Common myeloid progenitor, CD34-positive (primary cell): ENCODE measurements at regions not wholly inside any gene's neighbourhood (a gene's known extent, or its start where the extent isn't known, plus 50 kb on each side); places are given as distances from the start of the nearest gene placed in this dataset.

ENCODE experiments used
- CTCF ChIA-PET: fragments of 350-600 bp; sonication (Branson Sonifier 250); formaldehyde crosslinking; loops from one replicate; lab custom pipeline; 2021; ENCODE audit warnings: antibody characterized with exemption; lab: Charles Lee
- POLR2A ChIA-PET: fragments of 350-600 bp; sonication (Branson Sonifier 250); formaldehyde crosslinking; loops from one replicate; lab custom pipeline; 2021; ENCODE audit warnings: antibody characterized with exemption; lab: Charles Lee
- DNase-seq, 3 donors: peaks; one replicate each; pipeline versions ENCODE4 v3.0.0 to v3.0.0-alpha.2; 2013
- H3K27ac ChIP-seq, 2 experiments: 1 replicate in 1 of 2; 2 replicates in 1 of 2; pipeline ENCODE4 v1.7.0; 2013; ENCODE audit warnings: inconsistent platforms in 2 of 2, low read length in 2 of 2, mild to moderate bottlenecking in 2 of 2, low read depth in 1 of 2, moderate library complexity in 1 of 2; ENCODE audit not compliant: severe bottlenecking in 2 of 2, insufficient read depth in 1 of 2, poor library complexity in 1 of 2
- H3K27me3 ChIP-seq, 5 experiments: replicated peaks in 2 of 5; 1 replicate in 3 of 5; 2 replicates in 2 of 5; pipeline versions ENCODE4 v1.6.1 to v1.7.0; 2013; ENCODE audit warnings: low read length in 4 of 5, mild to moderate bottlenecking in 2 of 5, moderate library complexity in 2 of 5, inconsistent platforms in 1 of 5; ENCODE audit not compliant: insufficient read depth in 5 of 5, control insufficient read depth in 4 of 5
- H3K36me3 ChIP-seq, 4 experiments: 1 replicate in 2 of 4; 2 replicates in 2 of 4; pipeline versions ENCODE4 v1.6.1 to v1.7.0; 2013; ENCODE audit warnings: low read length in 3 of 4, control low read depth in 1 of 4, mild to moderate bottlenecking in 1 of 4; ENCODE audit not compliant: control insufficient read depth in 4 of 4, insufficient read depth in 4 of 4
- H3K4me1 ChIP-seq, 4 experiments: 1 replicate in 3 of 4; 2 replicates in 1 of 4; pipeline versions ENCODE4 v1.6.1 to v1.7.1; 2013; ENCODE audit warnings: low read length in 3 of 4, mild to moderate bottlenecking in 3 of 4, control low read depth in 1 of 4, inconsistent platforms in 1 of 4, moderate library complexity in 1 of 4; ENCODE audit not compliant: control insufficient read depth in 4 of 4, insufficient read depth in 4 of 4; ENCODE audit errors: control extremely low read depth in 1 of 4
- H3K4me3 ChIP-seq, 7 experiments: 1 replicate in 4 of 7; 2 replicates in 3 of 7; pipeline versions ENCODE4 v1.5.1 to v1.7.0; 2013; ENCODE audit warnings: mild to moderate bottlenecking in 7 of 7, low read length in 6 of 7, moderate library complexity in 6 of 7, inconsistent platforms in 2 of 7, low read depth in 2 of 7, control low read depth in 1 of 7; ENCODE audit not compliant: insufficient read depth in 4 of 7, control insufficient read depth in 1 of 7; ENCODE audit errors: extremely low read depth in 1 of 7
- H3K9me3 ChIP-seq, 5 experiments: 1 replicate in 4 of 5; 2 replicates in 1 of 5; pipeline versions ENCODE4 v1.6.1 to v1.7.1; 2013; ENCODE audit warnings: low read length in 4 of 5, mild to moderate bottlenecking in 2 of 5, inconsistent platforms in 1 of 5, low read depth in 1 of 5, moderate library complexity in 1 of 5; ENCODE audit not compliant: control insufficient read depth in 4 of 5, insufficient read depth in 2 of 5; ENCODE audit errors: control extremely low read depth in 1 of 5
- WGBS: methylation state at CpG from one replicate; pipeline ENCODE4 v1.1.5; 2013; ENCODE audit not compliant: insufficient coverage; 5-methylcytosine and 5-hydroxymethylcytosine counted together

DNA sequence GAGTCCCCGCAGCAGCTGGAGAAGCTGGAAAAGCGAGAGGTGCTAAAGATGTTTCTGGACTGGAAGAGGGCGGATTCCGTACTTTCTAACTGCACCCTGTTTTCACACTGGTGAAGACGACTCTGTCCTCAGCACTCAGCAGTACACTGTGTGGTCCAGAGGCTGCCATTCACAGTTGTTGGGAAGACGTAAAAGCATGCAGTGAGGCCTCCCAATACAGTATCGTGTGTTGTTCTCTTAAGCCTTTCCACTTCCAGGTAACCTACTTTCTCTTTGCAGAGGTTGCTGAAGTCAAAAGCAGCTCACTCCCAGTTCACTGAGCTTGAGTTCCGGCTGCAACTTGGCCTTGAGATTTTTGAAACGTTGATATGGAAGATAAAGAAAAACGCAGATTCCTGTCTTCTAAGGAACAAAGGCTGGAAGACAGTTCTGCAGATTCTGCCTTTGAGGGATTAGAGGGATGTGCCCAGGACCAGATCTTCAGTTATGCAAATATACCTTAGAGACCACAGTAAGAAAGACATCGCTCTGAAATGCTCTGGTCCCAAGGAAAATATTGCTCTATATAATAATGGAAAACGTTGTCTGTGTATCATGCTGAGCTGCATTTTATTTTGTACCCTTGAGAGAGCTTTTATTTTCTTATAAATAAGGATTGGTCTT, 540.9 kb downstream of the TRIML1 start:
- Histone ChIP-seq H3K27ac (no peak overlapping the region), H3K9me3 (no peaks in the 10 kb centered on the region), H3K36me3 (no peaks in the 10 kb centered on the region), H3K27me3 (no peaks in the 10 kb centered on the region), H3K4me3 (no peak overlapping the region), H3K4me1 (no peaks in the 10 kb centered on the region)
- ChIA-PET POLR2A (no interaction called here), CTCF (no interaction called here)
- no peak for DNase-seq
- 90% methylated on average over 11 of the region's 12 CpGs for WGBS

DNA sequence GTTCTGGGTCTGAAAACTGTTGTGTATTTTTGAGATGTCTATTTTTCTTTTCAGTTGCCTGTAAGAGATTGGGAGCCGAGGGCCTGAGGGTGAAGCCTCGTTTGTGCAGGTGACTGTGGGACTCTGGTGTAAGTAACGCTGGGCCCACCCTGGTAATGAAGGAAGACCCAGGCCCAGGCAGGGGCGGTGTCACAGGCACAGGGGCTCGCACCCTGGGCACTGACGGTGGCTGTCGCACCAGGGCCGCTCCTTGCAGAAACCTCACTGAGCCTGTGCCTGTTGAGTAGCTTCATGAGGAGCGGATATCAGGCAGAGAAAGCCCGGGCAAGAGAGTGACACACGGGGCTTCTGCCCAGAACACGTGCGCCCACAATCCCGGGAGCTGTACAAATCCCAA, 541.4 kb downstream of the TRIML1 start:
- no peak for DNase-seq
- ChIA-PET CTCF (no interaction called here), POLR2A (no interaction called here)
- H3K4me3 ChIP-seq: no peak overlapping the region
- 94% methylated on average over 12 of the region's 14 CpGs for WGBS
- H3K27ac ChIP-seq: no peak overlapping the region
- no peaks in the 10 kb centered on the region for H3K9me3 ChIP-seq
- no peaks in the 10 kb centered on the region for H3K4me1 ChIP-seq
- H3K27me3 ChIP-seq: no peaks in the 10 kb centered on the region
- no peaks in the 10 kb centered on the region for H3K36me3 ChIP-seq

DNA sequence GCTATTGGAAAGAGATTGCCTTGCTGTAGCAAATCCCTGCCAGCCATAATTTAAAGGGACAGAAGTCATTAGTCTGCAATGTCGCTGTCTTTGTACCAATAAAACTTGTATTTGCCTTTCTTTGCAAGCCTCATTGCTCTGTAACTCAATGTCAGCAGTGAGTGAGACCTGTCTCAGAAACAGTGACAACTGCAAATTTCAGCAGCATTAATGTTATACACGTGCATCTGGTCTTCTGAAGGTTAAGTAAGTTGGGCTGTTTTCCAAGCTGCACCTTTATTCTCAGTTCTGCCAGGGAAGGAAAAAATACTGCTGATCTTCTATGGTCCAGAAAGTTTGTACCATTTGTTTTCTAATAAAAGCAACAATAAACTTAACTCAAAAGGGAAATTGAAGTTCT, 543.1 kb downstream of the TRIML1 start:
- Histone ChIP-seq H3K4me3 (no peak overlapping the region), H3K9me3 (no peaks in the 10 kb centered on the region), H3K4me1 (no peaks in the 10 kb centered on the region), H3K27me3 (no peaks in the 10 kb centered on the region), H3K27ac (no peak overlapping the region), H3K36me3 (no peaks in the 10 kb centered on the region)
- ChIA-PET POLR2A (no interaction called here), CTCF (no interaction called here)
- DNase-seq: no peak
- 78% methylated on average over 2 of the region's 2 CpGs for WGBS

DNA sequence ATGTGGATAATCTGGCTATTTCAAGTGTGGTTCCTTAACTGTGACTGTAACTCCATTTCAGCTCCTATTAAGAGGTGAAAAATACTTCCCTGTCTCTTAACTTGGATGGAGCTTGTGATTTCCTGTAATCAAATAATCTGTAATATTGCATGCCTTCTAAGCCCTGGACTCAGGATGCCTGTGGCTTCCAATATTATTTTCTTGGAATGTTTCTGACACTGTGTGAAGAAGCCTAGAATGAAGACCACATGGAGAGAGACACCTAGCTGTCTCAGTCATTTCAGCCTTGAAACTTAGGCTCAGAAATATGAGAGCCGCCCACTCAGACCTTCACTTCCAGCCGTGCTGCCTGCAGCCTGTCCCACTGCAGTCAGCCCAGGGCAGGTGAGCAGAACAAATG, 544.3 kb downstream of the TRIML1 start:
- no peak for DNase-seq
- H3K4me3 ChIP-seq: no peak overlapping the region
- H3K36me3 ChIP-seq: no peaks in the 10 kb centered on the region
- no peaks in the 10 kb centered on the region for H3K4me1 ChIP-seq
- H3K9me3 ChIP-seq: no peaks in the 10 kb centered on the region
- ChIA-PET CTCF (no interaction called here), POLR2A (no interaction called here)
- H3K27me3 ChIP-seq: no peaks in the 10 kb centered on the region
- H3K27ac ChIP-seq: no peak overlapping the region
- WGBS: 91% methylated on average over 2 of the region's 2 CpGs

DNA sequence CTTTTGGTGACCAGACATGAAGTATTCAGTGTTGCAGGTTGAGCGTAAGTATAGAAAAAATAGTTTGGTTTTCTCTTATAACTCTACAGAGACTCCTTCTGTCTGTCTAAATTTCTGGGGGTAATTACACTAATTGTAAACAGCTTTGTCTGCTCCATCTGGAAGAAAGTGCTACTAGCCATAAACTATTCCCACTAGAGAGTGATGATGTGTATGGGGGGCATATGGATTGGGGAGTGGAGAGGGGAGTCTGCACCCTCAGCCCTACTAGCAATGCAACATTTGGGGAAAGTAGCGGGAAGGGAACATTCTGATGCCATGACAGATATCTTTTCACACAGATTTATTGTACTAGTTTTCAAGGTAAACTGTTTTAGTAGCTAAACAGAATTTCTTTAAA, 549.7 kb downstream of the TRIML1 start:
- Histone ChIP-seq H3K4me1 (no peaks in the 10 kb centered on the region), H3K27ac (no peak overlapping the region), H3K27me3 (no peaks in the 10 kb centered on the region), H3K9me3 (no peaks in the 10 kb centered on the region), H3K4me3 (no peak overlapping the region), H3K36me3 (no peaks in the 10 kb centered on the region)
- CTCF ChIA-PET: no interaction called here
- POLR2A ChIA-PET: no interaction called here
- DNase-seq: no peak
- WGBS: no CpG with 5 or more reads among the region's 2 CpGs

DNA sequence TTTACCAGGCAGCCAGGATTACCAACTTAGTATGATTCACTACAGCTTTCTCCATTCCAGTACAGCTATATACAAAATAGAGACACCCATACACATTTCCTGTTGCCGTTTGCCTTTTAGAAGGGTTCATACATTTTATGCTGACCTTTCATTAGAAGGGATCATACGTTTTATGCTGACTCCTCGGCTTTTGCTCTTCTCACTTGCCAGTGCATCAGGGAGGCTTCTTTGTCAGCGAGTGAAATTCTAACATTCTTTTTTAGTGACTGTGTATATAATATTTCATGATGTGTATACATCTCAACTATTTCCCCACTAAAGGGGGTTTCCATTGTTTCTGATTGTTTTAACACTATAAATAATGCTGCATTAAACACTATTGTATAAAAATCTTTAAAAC, 552.6 kb downstream of the TRIML1 start:
- ChIA-PET CTCF (no interaction called here), POLR2A (no interaction called here)
- no peaks in the 10 kb centered on the region for H3K27me3 ChIP-seq
- H3K4me3 ChIP-seq: no peak overlapping the region
- no peak overlapping the region for H3K27ac ChIP-seq
- WGBS: 80% methylated on average over 1 of the region's 4 CpGs
- no peak for DNase-seq
- H3K4me1 ChIP-seq: no peaks in the 10 kb centered on the region
- H3K9me3 ChIP-seq: no peaks in the 10 kb centered on the region
- H3K36me3 ChIP-seq: no peaks in the 10 kb centered on the region

DNA sequence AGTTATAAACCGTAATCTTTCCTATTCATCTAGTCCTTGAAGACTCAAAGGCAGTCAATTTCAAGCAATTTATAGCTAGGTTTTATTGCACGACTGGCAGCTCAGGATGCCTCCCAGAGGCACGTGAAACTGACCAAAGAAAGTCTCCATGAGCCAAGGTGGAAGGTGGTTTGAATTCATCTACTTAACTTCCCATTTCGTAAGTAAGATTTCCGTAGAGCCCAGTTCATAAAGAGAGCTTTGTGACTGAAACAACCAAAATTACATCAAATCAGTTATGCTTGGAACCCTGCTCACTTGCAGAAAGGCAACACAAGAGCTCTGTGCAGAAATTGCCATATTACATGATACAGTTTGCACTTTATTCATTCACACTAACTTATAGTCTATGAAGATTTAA, 556.0 kb downstream of the TRIML1 start:
- Histone ChIP-seq H3K27ac (no peak overlapping the region), H3K4me3 (no peak overlapping the region), H3K9me3 (no peaks in the 10 kb centered on the region), H3K27me3 (no peaks in the 10 kb centered on the region), H3K4me1 (no peaks in the 10 kb centered on the region), H3K36me3 (no peaks in the 10 kb centered on the region)
- CTCF ChIA-PET: no interaction called here
- 97% methylated on average over 4 of the region's 5 CpGs for WGBS
- POLR2A ChIA-PET: no interaction called here
- DNase-seq: no peak
